RWPE2 (cell line): ENCODE measurements at regions not wholly inside any gene's neighbourhood (a gene's known extent, or its start where the extent isn't known, plus 50 kb on each side); places are given as distances from the start of the nearest gene placed in this dataset.

Experiments
- ATAC-seq: fragments of 200-7000 bp; cut with Tn5 transposase; 3 replicates; pipeline ENCODE4 v1.9.1; 2021; ENCODE audit warnings: low read depth
- DNase-seq: peaks from one replicate; pipeline ENCODE4 v3.0.0-alpha.2; 2020; ENCODE audit warnings: low spot score
- H3K27ac ChIP-seq: fragments of 450-650 bp; 2 replicates; pipeline ENCODE4 v1.5.1; 2017; ENCODE audit warnings: mild to moderate bottlenecking; ENCODE audit not compliant: poor library complexity, severe bottlenecking
- H3K27me3 ChIP-seq: fragments of 250-450 bp; sonication (Bioruptor Pico); 2 replicates; pipeline ENCODE4 v1.5.1; 2021; ENCODE audit warnings: mild to moderate bottlenecking, moderate library complexity; ENCODE audit not compliant: insufficient read depth, poor library complexity, severe bottlenecking
- H3K36me3 ChIP-seq: fragments of 250-450 bp; sonication (Bioruptor Pico); 2 replicates; pipeline ENCODE4 v1.5.1; 2020; ENCODE audit warnings: low read depth, mild to moderate bottlenecking, moderate library complexity
- H3K4me1 ChIP-seq: fragments of 250-450 bp; sonication (Bioruptor Pico); 2 replicates; pipeline ENCODE4 v1.5.1; 2021; ENCODE audit warnings: mild to moderate bottlenecking, moderate library complexity; ENCODE audit not compliant: insufficient read depth, poor library complexity, severe bottlenecking
- H3K4me3 ChIP-seq: fragments of 250-450 bp; sonication (Bioruptor Pico); 2 replicates; pipeline ENCODE4 v1.5.1; 2021; ENCODE audit warnings: mild to moderate bottlenecking, moderate library complexity; ENCODE audit not compliant: severe bottlenecking
- H3K9me3 ChIP-seq: fragments of 250-450 bp; sonication (Bioruptor Pico); 2 replicates; pipeline ENCODE4 v1.5.1; 2021; ENCODE audit warnings: mild to moderate bottlenecking, moderate library complexity; ENCODE audit not compliant: severe bottlenecking
- TF ChIP-seq, protein P1 (sequence below): fragments of 450-650 bp; IDR thresholded peaks from one replicate; pipeline ENCODE4 v1.5.1; 2017; ENCODE audit warnings: mild to moderate bottlenecking, moderate library complexity; ENCODE audit not compliant: poor library complexity, severe bottlenecking

DNA sequence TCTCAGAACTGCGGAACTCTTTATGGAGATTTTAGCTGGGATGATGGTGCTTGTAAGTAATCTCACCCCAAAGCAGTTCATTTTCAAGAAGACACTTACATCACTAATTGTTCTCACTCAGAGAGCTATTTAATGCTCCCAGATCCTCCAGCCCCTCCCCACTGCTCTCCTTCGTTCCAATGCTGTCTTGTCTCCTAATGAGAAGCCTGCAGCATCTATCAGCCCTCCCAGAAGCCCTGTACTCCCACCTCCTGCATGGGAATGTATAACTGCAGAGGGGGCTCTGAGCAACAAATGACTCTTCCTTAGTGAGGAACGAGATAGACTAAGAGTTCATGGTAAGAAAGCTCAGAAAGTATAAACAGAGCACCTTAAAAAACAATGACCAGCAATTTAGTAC is 377.4 kb upstream of the RUNX1 start:
- H3K27me3 ChIP-seq = no peaks in the 10 kb centered on the region
- TF ChIP-seq, protein P1, sequence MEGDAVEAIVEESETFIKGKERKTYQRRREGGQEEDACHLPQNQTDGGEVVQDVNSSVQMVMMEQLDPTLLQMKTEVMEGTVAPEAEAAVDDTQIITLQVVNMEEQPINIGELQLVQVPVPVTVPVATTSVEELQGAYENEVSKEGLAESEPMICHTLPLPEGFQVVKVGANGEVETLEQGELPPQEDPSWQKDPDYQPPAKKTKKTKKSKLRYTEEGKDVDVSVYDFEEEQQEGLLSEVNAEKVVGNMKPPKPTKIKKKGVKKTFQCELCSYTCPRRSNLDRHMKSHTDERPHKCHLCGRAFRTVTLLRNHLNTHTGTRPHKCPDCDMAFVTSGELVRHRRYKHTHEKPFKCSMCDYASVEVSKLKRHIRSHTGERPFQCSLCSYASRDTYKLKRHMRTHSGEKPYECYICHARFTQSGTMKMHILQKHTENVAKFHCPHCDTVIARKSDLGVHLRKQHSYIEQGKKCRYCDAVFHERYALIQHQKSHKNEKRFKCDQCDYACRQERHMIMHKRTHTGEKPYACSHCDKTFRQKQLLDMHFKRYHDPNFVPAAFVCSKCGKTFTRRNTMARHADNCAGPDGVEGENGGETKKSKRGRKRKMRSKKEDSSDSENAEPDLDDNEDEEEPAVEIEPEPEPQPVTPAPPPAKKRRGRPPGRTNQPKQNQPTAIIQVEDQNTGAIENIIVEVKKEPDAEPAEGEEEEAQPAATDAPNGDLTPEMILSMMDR = no peak
- no peak for ATAC-seq
- DNase-seq = no peak
- no peak overlapping the region for H3K27ac ChIP-seq
- H3K4me1 ChIP-seq = no peaks in the 10 kb centered on the region
- no peaks in the 10 kb centered on the region for H3K36me3 ChIP-seq
- H3K4me3 ChIP-seq = no peak overlapping the region
- H3K9me3 ChIP-seq = no peaks in the 10 kb centered on the region

DNA sequence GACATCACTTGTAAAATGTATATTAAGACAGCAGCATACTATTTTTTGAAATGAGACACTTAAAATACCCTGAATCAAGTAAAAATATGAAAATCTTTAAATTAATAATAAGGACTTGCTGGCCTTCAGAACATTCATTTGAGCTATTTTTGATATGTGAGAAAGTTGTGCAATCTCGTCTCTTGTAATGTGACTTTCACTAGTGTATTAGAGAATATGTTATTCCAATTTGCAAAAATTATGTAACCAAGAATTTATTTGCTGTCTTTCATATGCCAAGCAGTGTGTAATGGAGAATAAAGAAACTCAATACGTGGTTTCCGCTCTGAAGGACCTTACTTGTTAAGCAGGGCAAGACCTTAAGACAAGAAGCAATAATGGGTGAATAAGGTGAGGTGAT is 375.0 kb upstream of the RUNX1 start:
- TF ChIP-seq, protein P1 = no peak
- H3K36me3 ChIP-seq = no peaks in the 10 kb centered on the region
- ATAC-seq = no peak

DNA sequence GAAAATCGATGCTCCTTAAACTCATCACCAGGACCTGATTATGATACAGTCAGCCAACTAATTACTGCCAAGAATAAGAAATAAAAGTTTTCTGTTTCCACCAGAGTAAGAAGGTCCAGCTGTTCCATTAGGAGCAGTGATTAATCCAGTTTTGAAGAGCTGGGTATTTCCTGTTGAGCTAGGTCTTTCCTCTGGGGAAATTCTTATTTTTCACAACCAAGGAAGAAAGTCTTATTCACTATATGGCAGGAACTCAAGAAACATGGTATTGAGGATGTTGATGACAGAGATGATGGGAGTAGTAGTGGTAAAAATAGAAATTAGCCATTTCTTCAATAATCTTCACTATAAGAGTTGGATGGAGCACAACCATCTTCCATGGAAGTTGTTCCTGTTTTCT is 374.6 kb upstream of the RUNX1 start:
- TF ChIP-seq, protein P1 = no peak
- no peak for DNase-seq
- no peak for ATAC-seq
- Histone ChIP-seq H3K27ac (no peak overlapping the region), H3K27me3 (no peaks in the 10 kb centered on the region), H3K36me3 (no peaks in the 10 kb centered on the region), H3K4me3 (no peak overlapping the region), H3K4me1 (no peaks in the 10 kb centered on the region), H3K9me3 (no peaks in the 10 kb centered on the region)

More for the DNA sequence above, 375.0 kb upstream of the RUNX1 start:
- Histone ChIP-seq H3K27ac (no peak overlapping the region), H3K9me3 (no peaks in the 10 kb centered on the region), H3K27me3 (no peaks in the 10 kb centered on the region), H3K4me1 (no peaks in the 10 kb centered on the region), H3K4me3 (no peak overlapping the region)
- DNase-seq = no peak

GRCh38 chr21:35422011-35422410 is 372.9 kb upstream of the RUNX1 start:
- H3K27me3 ChIP-seq = no peaks in the 10 kb centered on the region

GRCh38 chr21:35421221-35421620 is 372.1 kb upstream of the RUNX1 start:
- Histone ChIP-seq H3K27me3 (no peaks in the 10 kb centered on the region), H3K4me1 (no peaks in the 10 kb centered on the region), H3K27ac (no peak overlapping the region), H3K36me3 (no peaks in the 10 kb centered on the region), H3K4me3 (no peak overlapping the region), H3K9me3 (no peaks in the 10 kb centered on the region)
- TF ChIP-seq, protein P1 = no peak
- DNase-seq = no peak
- no peak for ATAC-seq

More at GRCh38 chr21:35422011-35422410, 372.9 kb upstream of the RUNX1 start:
- H3K4me1 ChIP-seq = no peaks in the 10 kb centered on the region
- no peak for DNase-seq
- no peak overlapping the region for H3K4me3 ChIP-seq
- no peaks in the 10 kb centered on the region for H3K9me3 ChIP-seq
- ATAC-seq = no peak
- H3K36me3 ChIP-seq = no peaks in the 10 kb centered on the region
- TF ChIP-seq, protein P1 = no peak
- no peak overlapping the region for H3K27ac ChIP-seq
